Stimulated activated CD8-positive, alpha-beta memory T cell treated with anti-CD3 and anti-CD28 coated beads, Interleukin-4, amount 100 ng/mL, for 48 hours (primary cell): ENCODE measurements at regions not wholly inside any gene's neighbourhood (a gene's known extent, or its start where the extent isn't known, plus 50 kb on each side); places are given as distances from the start of the nearest gene placed in this dataset.
"Not testable (repeated sequence)": the region's sequence is repeated elsewhere in the genome, so short reads cannot be mapped to it uniquely, and the experiment has no call there.

ENCODE experiments used
- DNase-seq: peaks from one replicate; pipeline ENCODE4 v3.0.0-alpha.2; 2020

DNA sequence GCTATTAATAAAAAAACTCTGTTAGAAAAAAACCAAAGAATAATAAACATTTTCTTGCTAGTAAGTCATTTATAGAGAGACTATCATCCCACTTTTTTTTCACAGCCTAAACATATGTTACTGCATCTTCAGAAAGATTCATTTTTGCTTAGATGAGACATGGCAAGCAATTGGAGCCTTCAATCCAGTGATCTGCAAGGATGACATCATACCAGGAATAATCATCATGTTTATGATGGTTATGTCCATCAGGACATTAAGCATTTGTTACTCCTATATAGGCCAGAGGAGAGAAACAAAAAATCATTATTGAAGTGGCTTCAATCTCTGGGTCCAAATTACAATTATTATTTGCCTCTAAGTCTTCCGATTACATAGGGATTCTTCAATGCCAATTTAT lies 626.3 kb upstream of the CCNG1 start:
- DNase-seq: no peak

DNA sequence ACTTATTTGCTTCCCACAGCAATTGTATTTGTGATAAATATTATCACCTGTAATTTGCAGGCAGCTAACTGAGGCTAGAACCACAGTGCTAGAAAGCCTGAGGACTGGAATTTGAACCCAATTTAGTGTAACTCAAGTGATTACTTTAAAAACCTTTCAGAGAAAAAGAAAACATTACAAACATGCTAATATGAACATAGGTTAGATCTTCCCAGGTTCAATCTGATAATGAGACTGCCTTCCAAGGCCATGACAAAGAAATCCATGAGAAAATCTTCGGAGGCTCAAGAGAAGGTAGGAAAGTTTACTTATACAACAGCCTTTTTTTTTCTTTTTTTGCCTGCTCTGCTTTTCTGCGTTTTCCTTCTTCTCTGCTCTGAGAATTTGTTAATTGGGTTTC lies 620.6 kb upstream of the CCNG1 start:
- no peak for DNase-seq

DNA sequence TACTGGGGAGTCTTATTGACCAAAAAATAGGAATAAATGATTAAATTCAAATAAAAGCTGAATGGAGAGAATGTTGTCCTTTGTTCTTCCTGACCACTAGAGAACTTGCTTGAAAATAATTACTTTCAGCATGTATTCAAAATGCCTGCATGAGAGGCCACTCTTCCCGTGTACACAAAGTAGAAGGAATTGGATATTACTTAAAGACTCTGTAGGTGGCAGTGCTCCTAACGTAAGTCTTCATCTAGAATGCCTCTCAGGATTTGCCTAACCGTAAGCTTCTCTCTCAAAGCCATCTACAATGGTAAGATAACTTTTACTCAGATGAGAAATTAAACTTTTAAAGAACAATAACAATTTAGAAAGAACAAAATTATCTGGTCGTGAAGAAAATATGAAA lies 620.0 kb upstream of the CCNG1 start:
- DNase-seq: no peak

DNA sequence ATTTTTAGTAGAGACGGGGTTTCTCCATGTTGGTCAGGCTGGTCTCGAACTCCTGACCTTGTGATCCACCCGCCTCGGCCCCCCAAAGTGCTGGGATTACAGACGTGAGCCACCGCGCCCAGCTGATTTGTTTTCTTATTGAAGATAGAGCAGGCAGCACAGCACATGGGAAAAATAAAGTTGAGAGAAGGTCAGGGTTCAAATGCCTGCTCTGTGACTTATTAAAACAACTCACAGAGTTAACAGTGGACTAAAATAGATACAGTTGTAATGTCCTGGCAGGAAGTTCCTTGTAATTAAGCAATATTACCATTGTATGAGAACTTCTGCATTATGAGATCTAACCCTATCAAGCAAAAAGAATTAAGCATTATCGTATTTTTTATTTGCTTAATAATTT lies 615.7 kb upstream of the CCNG1 start:
- DNase-seq: not testable (repeated sequence)

DNA sequence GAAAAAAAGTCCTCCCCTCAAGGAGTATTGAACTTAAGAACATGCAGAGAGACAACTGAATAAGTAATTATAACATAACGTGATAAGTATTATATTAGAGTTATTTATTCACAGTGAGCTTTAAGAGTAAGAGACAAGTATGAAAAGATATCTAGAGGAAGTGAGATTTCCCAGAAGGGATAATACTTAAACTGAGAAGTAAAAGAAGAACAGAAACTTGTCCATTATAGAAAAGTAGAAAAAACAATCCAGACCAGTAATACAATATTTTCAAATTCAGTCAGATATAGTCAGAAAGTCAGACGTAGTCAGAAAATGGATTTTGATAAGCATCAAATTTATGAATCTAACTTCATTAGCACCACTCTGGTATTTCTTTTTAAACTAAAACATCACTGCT lies 613.0 kb upstream of the CCNG1 start:
- no peak for DNase-seq

DNA sequence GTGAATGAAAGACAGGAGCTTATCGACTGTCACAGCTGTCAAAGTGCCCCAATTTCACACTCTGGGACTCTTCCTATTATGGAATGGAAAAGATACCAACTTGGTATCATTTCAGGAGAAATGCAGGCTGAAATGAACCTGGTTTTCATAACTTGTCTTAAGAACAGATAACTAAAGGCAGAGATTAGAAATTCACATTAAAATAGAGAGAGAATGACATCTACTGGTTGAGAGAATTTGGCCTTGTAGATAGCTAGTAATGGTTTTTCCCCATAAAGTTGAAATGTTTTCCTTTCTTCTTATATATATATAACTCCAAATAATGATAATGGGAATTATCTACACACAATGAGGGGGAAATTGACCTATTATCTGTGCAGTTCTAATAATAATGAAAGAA lies 600.2 kb upstream of the CCNG1 start:
- DNase-seq: no peak

DNA sequence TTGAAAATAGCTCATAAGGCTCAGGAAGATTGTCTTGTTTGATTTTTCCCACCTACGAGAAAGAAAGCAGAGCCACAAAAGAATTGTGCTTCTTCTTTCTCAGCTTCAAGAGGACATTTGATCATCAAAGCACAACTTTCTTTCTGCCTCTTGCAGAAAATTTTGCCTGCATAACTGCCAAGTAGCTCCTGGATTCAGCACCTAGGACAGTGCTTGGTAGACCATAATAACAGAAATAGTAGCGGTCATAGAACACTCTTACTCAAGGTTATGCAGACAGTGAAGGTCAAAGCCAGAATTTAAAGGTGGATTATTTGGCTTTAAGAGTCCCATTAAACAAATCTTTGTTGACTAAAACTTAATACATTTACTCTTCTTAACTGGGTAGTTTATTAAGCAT lies 594.7 kb upstream of the CCNG1 start:
- DNase-seq: no peak

DNA sequence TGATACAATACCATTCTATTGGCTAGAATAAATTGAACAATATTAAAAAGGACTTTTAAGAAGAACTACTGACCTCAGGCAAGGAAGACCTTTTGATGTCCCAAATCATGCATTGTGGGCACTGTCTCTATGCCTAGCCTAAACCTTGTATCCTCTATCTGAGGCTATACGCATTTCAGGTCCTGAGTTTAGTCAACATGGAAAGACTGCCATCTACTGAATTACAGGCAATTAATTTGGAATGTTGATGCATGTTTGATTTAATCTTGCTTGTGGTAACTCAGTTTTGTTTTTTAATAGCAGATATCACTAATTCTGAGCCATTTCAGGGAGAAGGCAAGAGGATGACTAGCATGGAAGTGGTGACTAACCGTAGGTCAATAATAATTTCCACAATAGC lies 585.3 kb upstream of the CCNG1 start:
- DNase-seq: no peak

DNA sequence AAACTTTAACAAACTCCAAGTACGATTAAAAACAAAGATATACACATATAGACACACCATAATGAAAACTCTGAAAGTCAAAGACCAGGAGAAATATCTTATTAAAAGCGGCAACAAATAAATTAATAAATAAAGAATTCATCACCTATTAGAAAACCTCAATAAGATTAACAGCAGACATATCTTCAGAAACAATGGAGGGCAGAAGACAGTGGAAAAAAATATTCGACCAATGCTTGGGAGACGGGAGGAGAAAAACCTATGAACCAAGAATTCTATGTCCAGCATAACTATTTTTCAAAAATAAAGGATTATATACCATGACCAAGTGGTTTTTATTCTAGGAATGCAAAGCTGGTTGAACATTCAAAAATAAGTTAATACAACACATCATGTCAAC lies 578.6 kb upstream of the CCNG1 start:
- no peak for DNase-seq

DNA sequence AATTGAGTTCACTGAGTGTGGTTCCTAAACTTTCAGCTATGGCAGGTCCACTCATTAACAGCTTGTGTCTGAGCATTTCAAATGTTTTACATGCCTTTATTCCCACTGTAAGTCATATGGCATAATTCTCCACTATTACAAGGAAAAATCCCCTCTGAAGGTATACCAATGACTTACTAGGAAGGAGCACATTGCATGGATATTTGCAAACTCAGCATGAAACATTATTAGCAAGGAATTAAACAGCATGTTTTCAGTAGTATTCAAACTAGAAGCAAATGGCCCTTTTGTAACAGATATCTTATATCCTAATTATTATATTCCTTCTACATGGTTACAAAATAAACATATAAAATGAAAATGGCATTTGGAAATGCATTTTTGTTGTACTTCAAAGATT lies 566.4 kb upstream of the CCNG1 start:
- DNase-seq: no peak

DNA sequence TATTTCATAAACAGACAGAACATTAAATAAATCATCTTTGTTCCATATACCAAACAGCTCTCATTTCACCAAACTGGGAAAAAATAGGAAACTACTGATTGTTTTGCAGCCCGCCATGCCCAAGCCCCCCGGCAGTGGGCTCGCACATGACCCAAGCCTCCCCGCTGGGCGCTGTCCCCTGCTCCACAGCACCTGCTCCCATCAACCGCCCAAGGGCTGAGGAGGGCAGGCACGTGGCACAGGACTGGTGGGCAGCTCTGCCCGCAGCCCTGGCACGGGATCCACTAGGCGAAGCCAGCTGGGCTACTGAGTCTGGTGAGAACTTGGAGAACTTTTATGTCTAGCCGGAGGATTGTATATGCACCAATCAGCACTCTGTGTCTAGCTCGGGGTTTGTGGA lies 554.8 kb upstream of the CCNG1 start:
- DNase-seq: no peak

DNA sequence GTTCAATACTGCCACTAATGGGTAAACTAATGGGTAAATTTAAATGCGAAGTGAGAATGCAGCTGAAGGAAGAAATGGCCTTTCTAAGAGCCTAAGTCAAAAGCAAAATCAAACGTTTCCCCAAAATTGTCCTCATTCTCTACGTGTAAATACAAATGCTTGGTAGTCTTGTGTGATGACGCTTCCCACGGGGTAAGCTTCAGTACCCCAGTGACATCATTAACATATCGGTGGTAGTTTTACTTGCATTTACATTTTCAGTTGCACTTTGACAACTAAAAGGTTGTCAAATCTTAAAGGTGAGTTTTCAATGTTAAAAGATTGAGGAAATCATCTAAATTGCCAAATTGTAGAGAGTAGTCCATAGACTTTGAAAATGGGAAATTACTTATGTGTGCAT lies 550.7 kb upstream of the CCNG1 start:
- DNase-seq: no peak

DNA sequence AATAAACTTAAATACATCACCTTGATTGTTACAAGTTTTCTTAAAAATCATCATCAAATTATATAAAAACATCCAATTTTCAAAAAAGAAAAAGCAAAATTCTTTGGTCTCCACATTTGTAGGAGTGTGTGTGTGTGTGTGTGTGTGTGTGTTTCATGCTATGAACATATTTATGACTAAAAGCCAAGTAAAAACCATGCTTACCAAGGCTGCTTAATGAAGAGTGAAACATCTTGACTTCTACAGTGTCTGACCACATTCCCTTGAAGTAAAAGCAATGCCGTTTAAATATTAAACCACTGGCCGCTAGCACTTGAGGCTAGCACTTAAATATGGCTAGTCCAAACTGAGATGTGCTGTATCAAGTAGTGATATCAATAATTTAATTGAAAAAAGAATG lies 549.1 kb upstream of the CCNG1 start:
- no peak for DNase-seq

DNA sequence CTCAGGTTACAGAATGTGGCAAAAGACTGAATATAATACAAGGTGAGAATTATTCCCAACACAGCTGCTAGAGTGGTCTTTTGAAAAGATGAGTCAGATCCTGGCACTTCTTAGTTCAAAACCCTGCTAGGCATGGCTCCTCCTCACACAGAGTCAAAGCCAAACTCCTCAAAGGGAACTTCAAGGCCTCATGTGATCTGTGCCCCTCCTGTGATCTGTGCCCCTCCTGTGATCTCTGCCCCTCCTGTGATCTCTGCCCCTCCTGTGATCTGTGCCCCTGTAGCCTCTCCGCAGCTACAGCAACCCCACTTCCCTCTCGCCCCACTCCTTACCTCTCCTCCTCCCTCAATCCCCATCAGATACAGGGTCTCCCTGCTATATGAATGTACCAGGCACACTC lies 525.5 kb upstream of the CCNG1 start:
- no peak for DNase-seq

DNA sequence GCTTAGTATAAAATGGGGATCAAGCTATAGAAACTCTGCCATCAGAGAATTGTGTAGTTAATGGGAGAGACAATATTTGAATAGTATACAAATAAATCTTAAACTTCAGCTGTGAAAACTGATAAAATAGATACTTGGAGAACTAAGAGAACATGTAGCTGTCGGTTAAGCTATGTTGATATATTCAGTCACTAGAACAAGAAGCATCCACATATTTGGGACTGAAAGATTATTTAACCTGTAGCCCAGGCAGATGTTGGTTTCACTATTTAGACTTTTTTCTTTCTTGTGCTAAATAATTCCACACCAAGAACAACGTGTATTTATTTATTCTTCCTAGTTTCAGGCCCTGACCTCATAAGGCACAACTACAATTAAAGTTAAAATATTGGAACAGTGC lies 521.0 kb upstream of the CCNG1 start:
- DNase-seq: no peak

DNA sequence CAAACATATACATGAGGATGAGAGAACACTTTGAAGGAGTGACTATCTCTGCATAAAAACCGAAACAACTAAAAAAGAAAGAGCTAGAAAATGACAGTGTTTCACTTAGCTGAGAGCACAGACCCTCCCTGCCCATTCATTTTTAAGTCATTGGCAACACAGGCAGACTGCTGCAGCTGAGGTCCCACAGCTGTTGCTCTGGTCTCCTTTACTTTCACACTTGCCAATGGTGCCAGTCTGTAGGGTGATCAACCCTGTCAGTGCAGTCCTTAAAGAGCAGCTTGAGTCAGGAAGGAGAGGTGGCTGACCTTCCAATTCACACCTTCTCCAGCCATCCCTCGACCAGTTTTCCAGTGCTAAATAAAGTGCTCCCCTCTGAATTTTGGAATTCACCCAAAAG lies 508.3 kb upstream of the CCNG1 start:
- no peak for DNase-seq

DNA sequence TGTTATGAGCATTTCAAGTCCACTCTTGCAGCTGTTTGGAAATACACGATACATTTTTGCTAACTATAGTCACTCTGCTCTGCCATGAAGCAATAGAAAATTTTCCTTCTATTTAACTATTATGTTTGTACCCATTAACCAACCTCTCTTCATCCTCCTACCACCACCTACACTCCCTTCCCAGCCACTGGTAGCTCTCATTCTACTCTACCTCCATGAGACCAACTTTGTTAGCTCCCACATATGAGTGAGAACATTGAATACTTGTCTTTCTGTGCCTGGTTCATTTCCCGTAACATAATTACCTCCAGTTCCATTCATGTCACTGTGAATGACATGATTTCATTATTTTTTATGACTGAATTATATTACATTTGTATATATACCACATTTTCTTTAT lies 505.9 kb upstream of the CCNG1 start:
- DNase-seq: no peak

DNA sequence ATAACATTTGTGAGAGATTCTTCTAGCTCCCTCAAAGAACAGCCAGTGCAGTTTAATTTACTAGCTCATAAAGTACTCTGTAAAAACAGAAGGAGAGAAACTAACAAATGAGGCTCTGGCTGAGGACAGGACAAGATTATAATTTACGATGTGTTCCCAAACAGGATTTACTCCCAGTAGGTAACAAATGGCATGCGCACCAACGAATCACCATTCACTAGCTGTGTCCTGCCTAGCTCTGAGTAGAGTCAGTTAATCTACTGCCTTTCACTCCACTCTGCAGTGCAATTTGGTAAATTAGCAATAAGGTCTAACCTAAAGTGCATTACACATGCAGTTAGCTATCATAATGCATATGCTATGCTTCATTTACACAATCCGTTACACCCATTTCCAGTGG lies 497.4 kb upstream of the CCNG1 start:
- DNase-seq: no peak

DNA sequence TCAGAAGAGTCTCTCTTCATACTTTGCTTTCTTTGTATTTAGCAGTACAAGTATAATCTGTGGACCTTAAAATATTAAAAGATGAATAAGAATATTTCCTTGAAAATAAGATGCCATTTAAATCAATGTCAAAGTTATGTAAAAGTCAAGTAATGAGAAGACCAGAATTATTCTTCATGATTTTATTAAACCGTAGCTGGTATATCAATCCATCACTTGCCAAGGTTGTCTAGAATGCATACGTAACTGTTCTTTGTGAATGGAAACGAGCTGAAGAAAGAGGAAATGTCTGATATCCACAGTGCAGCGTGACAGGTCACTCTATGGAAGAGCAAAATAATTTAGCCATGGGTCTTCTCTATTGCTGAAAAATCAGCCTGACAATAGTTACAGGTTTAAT lies 488.7 kb upstream of the CCNG1 start:
- no peak for DNase-seq

DNA sequence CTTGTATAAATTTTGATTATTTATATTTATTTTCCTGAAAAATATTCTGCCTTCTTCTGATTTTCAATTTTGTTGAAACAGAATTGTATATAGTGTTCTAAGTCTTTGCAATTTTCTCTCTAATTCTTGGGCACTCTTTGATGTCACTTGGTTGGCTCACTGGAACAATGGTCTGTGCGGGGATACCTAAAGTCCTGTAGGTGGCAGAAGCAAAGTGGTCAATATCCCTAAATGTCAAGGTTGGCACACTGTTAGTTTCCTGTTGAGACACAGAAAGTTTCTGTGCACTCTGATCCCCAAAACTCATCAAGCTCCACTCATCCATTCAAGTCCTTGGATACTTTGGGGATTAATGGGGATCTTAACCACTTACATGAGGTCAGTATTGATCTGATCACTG lies 480.8 kb upstream of the CCNG1 start:
- no peak for DNase-seq

DNA sequence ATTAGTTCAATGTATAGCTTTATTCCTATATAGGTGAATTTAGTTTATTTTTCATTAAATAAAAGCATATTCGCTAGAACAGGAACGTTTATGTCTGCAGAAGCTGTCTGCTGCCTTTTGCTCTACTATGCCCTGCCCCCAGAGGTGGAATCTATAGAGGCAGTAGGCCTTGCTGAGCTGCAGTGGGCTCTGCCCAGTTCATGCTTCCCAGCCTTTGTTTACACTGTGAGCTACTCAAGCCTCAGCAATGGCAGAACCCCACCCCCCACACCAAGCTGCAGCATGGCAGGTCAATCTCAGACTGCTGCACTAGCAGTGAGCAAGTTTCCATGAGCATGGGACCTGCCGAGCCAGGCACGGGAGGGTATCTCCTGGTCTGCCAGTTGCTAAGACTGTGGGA lies 473.3 kb upstream of the CCNG1 start:
- not testable (repeated sequence) for DNase-seq

DNA sequence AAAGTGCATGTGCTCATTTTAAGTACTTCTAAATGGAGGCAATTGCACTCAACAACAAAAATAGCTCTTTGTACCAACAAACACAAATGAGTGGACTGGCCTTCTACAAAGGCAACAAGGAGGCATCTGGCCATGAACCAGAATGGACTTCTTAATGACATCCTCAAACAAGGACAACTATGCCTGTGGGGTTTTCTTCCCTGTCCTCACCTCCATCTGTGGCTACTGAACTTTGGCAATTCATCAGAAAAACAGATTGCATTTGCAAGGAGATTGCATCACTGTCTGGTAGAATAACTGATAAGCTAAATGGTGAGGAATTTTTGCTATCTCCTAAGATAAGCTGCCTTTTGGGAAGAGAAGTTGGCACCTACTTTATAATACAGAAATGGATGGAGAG lies 447.3 kb upstream of the CCNG1 start:
- no peak for DNase-seq

DNA sequence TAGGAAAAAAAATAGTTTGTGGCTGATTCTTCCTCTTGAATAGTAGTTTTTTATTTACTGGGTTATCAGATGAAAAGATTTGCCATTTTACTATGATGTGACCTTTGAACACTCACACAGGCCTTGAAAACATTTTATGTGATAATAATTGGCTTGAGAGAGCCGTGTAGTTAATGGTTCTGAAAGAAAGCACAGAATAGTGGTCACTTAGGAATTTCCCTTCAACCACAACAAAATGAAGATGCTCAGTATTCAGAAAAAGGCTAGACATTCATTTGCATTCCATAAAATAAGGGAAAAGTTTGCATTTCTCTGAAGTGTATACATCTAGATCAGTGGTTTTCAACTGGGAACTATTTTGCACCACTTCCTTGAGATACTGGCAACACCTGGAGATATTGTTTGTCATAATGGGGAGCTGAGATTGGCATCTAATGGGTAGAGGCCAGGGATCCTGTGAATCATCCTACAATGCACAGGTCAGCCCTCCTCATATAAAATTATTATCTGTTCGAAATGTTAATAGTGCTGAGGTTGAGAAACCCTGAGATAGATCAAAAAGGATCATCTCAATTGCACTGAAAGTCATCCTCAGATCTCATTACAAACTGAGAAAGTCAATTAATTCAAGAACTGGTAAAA lies 446.4 kb upstream of the CCNG1 start:
- no peak for DNase-seq

DNA sequence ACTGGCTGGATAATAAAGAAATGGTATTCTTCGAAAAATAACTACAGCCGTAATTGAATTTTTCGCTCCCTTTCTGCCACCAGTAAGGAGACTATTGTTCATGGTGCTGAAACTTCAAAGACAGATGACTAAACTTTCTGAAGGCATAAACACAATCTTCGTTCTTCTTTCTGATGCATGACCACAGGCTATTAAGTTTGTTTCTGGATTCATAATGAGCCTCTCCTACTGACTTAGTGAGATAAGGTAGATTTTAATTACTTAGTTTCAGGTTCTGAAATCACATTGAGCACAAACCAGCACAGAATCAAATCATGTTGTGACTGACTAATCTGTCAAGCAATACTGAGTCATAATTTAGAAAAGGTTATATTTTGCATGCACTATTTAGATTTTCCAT lies 441.8 kb upstream of the CCNG1 start:
- DNase-seq: no peak

DNA sequence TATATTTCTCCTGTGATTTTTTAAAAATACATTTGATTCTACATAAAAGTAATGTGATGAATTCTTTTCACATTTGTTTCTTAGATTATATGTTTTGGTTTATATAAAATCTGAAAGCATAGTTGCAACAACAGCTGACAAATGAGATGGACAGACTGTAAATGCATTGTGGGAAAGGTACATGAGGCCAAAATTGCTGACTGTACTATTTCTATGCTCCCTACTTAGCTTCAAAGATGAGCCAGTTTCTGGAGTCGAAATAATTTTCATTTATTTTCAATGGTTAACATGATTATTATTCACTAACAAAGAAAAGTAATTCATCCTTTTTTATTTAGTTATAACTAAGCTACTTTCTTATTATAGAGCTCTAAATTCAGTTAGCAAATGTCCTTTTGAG lies 441.3 kb upstream of the CCNG1 start:
- DNase-seq: no peak

DNA sequence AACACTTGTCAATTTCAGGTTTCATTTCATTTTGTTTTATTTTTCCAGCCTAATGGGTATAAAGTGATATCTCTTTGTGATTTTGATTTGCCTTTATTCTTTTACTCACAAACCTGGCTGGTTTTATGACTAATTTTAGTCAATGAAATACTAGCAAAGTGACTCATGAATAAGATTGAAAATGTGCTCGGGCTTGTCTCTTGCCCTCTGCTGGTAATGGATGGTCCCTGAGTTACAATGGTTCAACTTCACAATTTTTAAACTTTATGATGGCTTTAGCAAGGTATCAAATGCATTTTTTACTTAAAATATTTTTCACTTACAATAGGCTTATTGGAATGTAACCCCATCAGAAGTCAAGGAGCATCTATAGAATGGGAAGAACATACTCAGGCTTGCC lies 431.4 kb upstream of the CCNG1 start:
- DNase-seq: no peak
